IMR-90 (cell line): ENCODE measurements at regions not wholly inside any gene's neighbourhood (a gene's known extent, or its start where the extent isn't known, plus 50 kb on each side); places are given as distances from the start of the nearest gene placed in this dataset.

Experiments
- ATAC-seq: fragments of 200-7000 bp; cut with Tn5 transposase; 2 replicates; pipeline ENCODE4 v1.9.1; 2020; ENCODE audit warnings: low read depth, mild to moderate bottlenecking, moderate library complexity
- BruUV-seq: library from RNA; stranded (reverse); fragments of 400-500 nt; replicated peaks from 2 replicates; lab custom pipeline; 2021; lab: Mats Ljungman, UMichigan
- CTCF ChIA-PET: fragments of 300-600 bp; formaldehyde crosslinking; extraction: SDS; loops from one replicate; lab custom pipeline; 2021; ENCODE audit warnings: antibody characterized with exemption; lab: Yijun Ruan, JAX
- POLR2A ChIA-PET: fragments of 300-600 bp; sonication (Branson Sonifier 250); formaldehyde crosslinking; loops from one replicate; lab custom pipeline; 2022; ENCODE audit warnings: antibody characterized with exemption; ENCODE audit not compliant: unreplicated experiment; lab: Charles Lee
- DNase-seq: peaks from one replicate; pipeline ENCODE4 v3.0.0; 2013
- H2AFZ ChIP-seq: replicated peaks from 2 replicates; pipeline ENCODE3; 2013; ENCODE audit warnings: low read length, mild to moderate bottlenecking; ENCODE audit not compliant: poor library complexity
- H2AK5ac ChIP-seq: 2 replicates; pipeline ENCODE4 v1.6.1; 2013; ENCODE audit warnings: low read depth, low read length, inconsistent platforms
- H2AK9ac ChIP-seq: replicated peaks from 2 replicates; pipeline ENCODE3; 2013; ENCODE audit warnings: mild to moderate bottlenecking, low read depth, low read length, moderate library complexity; ENCODE audit not compliant: poor library complexity
- H2BK120ac ChIP-seq: 2 replicates; pipeline ENCODE4 v1.6.1; 2013; ENCODE audit warnings: low read depth, low read length, inconsistent platforms
- H2BK15ac ChIP-seq: 3 replicates; pipeline ENCODE4 v1.6.1; 2013; ENCODE audit warnings: low read depth, low read length, inconsistent platforms
- H2BK20ac ChIP-seq: 2 replicates; pipeline ENCODE4 v1.6.1; 2013; ENCODE audit warnings: low read depth, mild to moderate bottlenecking, inconsistent platforms, low read length, moderate library complexity
- H2BK5ac ChIP-seq: 2 replicates; pipeline ENCODE4 v1.6.1; 2013; ENCODE audit warnings: mild to moderate bottlenecking, low read depth, low read length, inconsistent platforms; ENCODE audit not compliant: poor library complexity, severe bottlenecking
- H3K14ac ChIP-seq: replicated peaks from 2 replicates; pipeline ENCODE4 v1.6.1; 2013; ENCODE audit warnings: low read depth, low read length, inconsistent platforms
- H3K18ac ChIP-seq: 2 replicates; pipeline ENCODE4 v1.6.1; 2013; ENCODE audit warnings: low read depth, low read length, control low read depth
- H3K23ac ChIP-seq: 2 replicates; pipeline ENCODE4 v1.6.1; 2013; ENCODE audit warnings: low read depth, low read length, inconsistent platforms
- H3K27ac ChIP-seq: 2 replicates; pipeline ENCODE4 v1.5.1; 2013; ENCODE audit warnings: mild to moderate bottlenecking, control low read depth, low read length; ENCODE audit not compliant: insufficient read depth
- H3K27me3 ChIP-seq: 2 replicates; pipeline ENCODE4 v1.6.1; 2013; ENCODE audit warnings: low read length; ENCODE audit not compliant: control insufficient read depth, insufficient read depth
- H3K36me3 ChIP-seq: 2 replicates; pipeline ENCODE4 v1.6.1; 2013; ENCODE audit warnings: low read length, mixed read lengths; ENCODE audit not compliant: control insufficient read depth, insufficient read depth
- H3K4ac ChIP-seq: 2 replicates; pipeline ENCODE4 v1.6.1; 2013; ENCODE audit warnings: low read depth, low read length, inconsistent platforms
- H3K4me1 ChIP-seq: 2 replicates; pipeline ENCODE4 v1.6.1; 2013; ENCODE audit warnings: low read length, mixed read lengths; ENCODE audit not compliant: control insufficient read depth, insufficient read depth
- H3K4me2 ChIP-seq: 2 replicates; pipeline ENCODE4 v1.6.1; 2013; ENCODE audit warnings: low read depth, mild to moderate bottlenecking, control low read depth, low read length, moderate library complexity
- H3K4me3 ChIP-seq: 2 replicates; pipeline ENCODE4 v1.5.1; 2013; ENCODE audit warnings: low read depth, mild to moderate bottlenecking, control low read depth, low read length, moderate library complexity; ENCODE audit not compliant: insufficient read depth
- H3K56ac ChIP-seq: 2 replicates; pipeline ENCODE4 v1.6.1; 2013; ENCODE audit warnings: low read length, inconsistent platforms; ENCODE audit not compliant: insufficient read depth; ENCODE audit errors: extremely low read depth
- H3K79me1 ChIP-seq, 2 experiments: 2 replicates each; pipeline ENCODE4 v1.6.1; 2013; ENCODE audit warnings: low read length in 2 of 2, inconsistent platforms in 1 of 2, low read depth in 1 of 2
- H3K9ac ChIP-seq: 2 replicates; pipeline ENCODE4 v1.6.1; 2013; ENCODE audit warnings: low read depth, low read length, control low read depth
- H3K9me1 ChIP-seq: 2 replicates; pipeline ENCODE4 v1.6.1; 2013; ENCODE audit warnings: low read length, inconsistent platforms; ENCODE audit not compliant: insufficient read depth
- H3K9me3 ChIP-seq: 2 replicates; pipeline ENCODE4 v1.6.1; 2013; ENCODE audit warnings: low read length; ENCODE audit not compliant: control insufficient read depth, insufficient read depth
- H4K20me1 ChIP-seq: 2 replicates; pipeline ENCODE4 v1.6.1; 2013; ENCODE audit warnings: low read length, inconsistent platforms; ENCODE audit not compliant: insufficient read depth
- H4K5ac ChIP-seq: 2 replicates; pipeline ENCODE4 v1.6.1; 2013; ENCODE audit warnings: mild to moderate bottlenecking, low read depth, low read length, control low read depth
- H4K8ac ChIP-seq, 2 experiments: 2 replicates each; pipeline ENCODE4 v1.6.1; 2013; ENCODE audit warnings: low read depth in 2 of 2, low read length in 2 of 2, control low read depth in 1 of 2, inconsistent platforms in 1 of 2
- H4K91ac ChIP-seq: 2 replicates; pipeline ENCODE4 v1.6.1; 2013; ENCODE audit warnings: low read depth, low read length, inconsistent platforms; ENCODE audit not compliant: insufficient read depth
- CEBPB ChIP-seq: IDR thresholded peaks from 2 replicates; pipeline ENCODE4 v1.6.1; 2012; ENCODE audit warnings: low read depth, low read length, improper control_type of control experiment
- MXI1 ChIP-seq: IDR thresholded peaks from 2 replicates; pipeline ENCODE4 v1.6.1; 2012; ENCODE audit warnings: low read depth, mild to moderate bottlenecking, low read length, moderate library complexity, borderline replicate concordance
- POLR2A ChIP-seq: IDR thresholded peaks from 2 replicates; pipeline ENCODE4 v1.6.1; 2012; ENCODE audit warnings: mild to moderate bottlenecking, low read depth, low read length
- SMC3 ChIP-seq: fragments of 150-350 bp; IDR thresholded peaks from 2 replicates; pipeline ENCODE4 v1.6.1; 2016; ENCODE audit warnings: low read depth, mild to moderate bottlenecking, antibody characterized with exemption, low read length, moderate library complexity
- WGBS, 2 experiments: methylation state at CpG; one replicate each; pipeline versions ENCODE4 v1.1.5 to v1.1.7; 2013; ENCODE audit warnings: missing lambda C conversion rate in 2 of 2; ENCODE audit not compliant: insufficient read length in 1 of 2; ENCODE audit errors: extremely low coverage in 2 of 2; 5-methylcytosine and 5-hydroxymethylcytosine counted together
- dilution Hi-C: fragments of 300-500 bp; cut with HindIII; formaldehyde crosslinking; loops from one replicate; pipeline ENCODE4 v1.14.3; 2018; ENCODE audit warnings: low sequenced_read_pairs; ENCODE audit not compliant: unreplicated experiment
- in situ Hi-C: fragments of 300-500 bp; cut with MboI; formaldehyde crosslinking; loops from 3 replicates; pipeline ENCODE4 v1.14.3; 2019; ENCODE audit warnings: low sequenced_read_pairs, inconsistent platforms, mixed read lengths
- intact Hi-C: fragments of 100-400 bp; cut with micrococcal nuclease; formaldehyde crosslinking; loops from 2 replicates; pipeline ENCODE4 v1.10.0; 2022

GRCh38 chr10:117477211-117477947, 65.2 kb upstream of the EMX2 start:
- Histone ChIP-seq H3K4me1 (no peaks in the 10 kb centered on the region), H2AK5ac (no peak overlapping the region), H2BK15ac (no peak overlapping the region), H3K18ac (no peak overlapping the region), H3K79me1 (no peaks in the 10 kb centered on the region), H3K27me3 (no peaks in the 10 kb centered on the region), H3K9ac (no peak overlapping the region), H4K8ac (no peak overlapping the region), H3K56ac (no peak overlapping the region), H3K27ac (no peak overlapping the region), H2AK9ac (no peak overlapping the region), H4K20me1 (no peaks in the 10 kb centered on the region), H3K36me3 (no peaks in the 10 kb centered on the region), H4K91ac (no peak overlapping the region), H3K9me3 (no peaks in the 10 kb centered on the region; the same call in 1 of the 2 replicates), H2BK20ac (no peak overlapping the region), H3K4me3 (no peak overlapping the region), H3K14ac (no peak overlapping the region), H3K4ac (no peak overlapping the region), H4K5ac (no peak overlapping the region), H2AFZ (no peak overlapping the region), H3K9me1 (no peaks in the 10 kb centered on the region), H3K23ac (no peak overlapping the region), H2BK120ac (no peak overlapping the region), H3K4me2 (no peak overlapping the region), H2BK5ac (no peak overlapping the region)
- no peak for TF ChIP-seq POLR2A
- no peak for TF ChIP-seq MXI1
- no peak for TF ChIP-seq SMC3
- no peak for TF ChIP-seq CEBPB
- ChIA-PET POLR2A (no interaction called here), CTCF (no interaction called here)
- DNase-seq (no peak), ATAC-seq (no peak)
- no TSS peak for BruUV-seq
- dilution Hi-C loops = no loop called here
- WGBS, 2 experiments = 17% methylated on average over 2 of the region's 2 CpGs; no CpG with 5 or more reads in 1 of the 2 experiments
- in situ Hi-C loops = no loop called here
- intact Hi-C loops = loop anchor here (10.0 kb wide), 1 partner anchor 263 kb away; no protein-coding TSS in a partner anchor
